ENCODE measurements at regions not wholly inside any gene's neighbourhood (a gene's known extent, or its start where the extent isn't known, plus 50 kb on each side); places are given as distances from the start of the nearest gene placed in this dataset.
A peak's percentile ranks its signal among the peaks of the same experiment; 100 is the strongest.

- H3K4me3 ChIP-seq (ENCODE audit: low read depth, low read length) = no peak overlapping the region
- TF ChIP-seq, protein P1, sequence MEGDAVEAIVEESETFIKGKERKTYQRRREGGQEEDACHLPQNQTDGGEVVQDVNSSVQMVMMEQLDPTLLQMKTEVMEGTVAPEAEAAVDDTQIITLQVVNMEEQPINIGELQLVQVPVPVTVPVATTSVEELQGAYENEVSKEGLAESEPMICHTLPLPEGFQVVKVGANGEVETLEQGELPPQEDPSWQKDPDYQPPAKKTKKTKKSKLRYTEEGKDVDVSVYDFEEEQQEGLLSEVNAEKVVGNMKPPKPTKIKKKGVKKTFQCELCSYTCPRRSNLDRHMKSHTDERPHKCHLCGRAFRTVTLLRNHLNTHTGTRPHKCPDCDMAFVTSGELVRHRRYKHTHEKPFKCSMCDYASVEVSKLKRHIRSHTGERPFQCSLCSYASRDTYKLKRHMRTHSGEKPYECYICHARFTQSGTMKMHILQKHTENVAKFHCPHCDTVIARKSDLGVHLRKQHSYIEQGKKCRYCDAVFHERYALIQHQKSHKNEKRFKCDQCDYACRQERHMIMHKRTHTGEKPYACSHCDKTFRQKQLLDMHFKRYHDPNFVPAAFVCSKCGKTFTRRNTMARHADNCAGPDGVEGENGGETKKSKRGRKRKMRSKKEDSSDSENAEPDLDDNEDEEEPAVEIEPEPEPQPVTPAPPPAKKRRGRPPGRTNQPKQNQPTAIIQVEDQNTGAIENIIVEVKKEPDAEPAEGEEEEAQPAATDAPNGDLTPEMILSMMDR (IDR thresholded peaks at IDR 0.05; ENCODE audit: low read depth, low read length) = no peak
- H3K36me3 ChIP-seq = no peaks in the 10 kb centered on the region
- DNase-seq = no peak
- H3K27ac ChIP-seq = no peak overlapping the region
- no peaks in the 10 kb centered on the region for H3K27me3 ChIP-seq (ENCODE audit: insufficient read depth, low read depth, severe bottlenecking)
- H3K9me3 ChIP-seq (ENCODE audit: severe bottlenecking) = peaks cover 5% of the 10 kb centered on the region
Observed at GRCh38 chr1:57696043-57696442, 272.2 kb upstream of the DAB1 start.

- TF ChIP-seq, protein P1 (IDR thresholded peaks at IDR 0.05; ENCODE audit: low read depth, low read length) = no peak
Observed at GRCh38 chr1:57686306-57686705, 262.4 kb upstream of the DAB1 start.

GRCh38 chr1:57683037-57683942 is 259.4 kb upstream of the DAB1 start:
- TF ChIP-seq, protein P1 (IDR thresholded peaks at IDR 0.05; ENCODE audit: low read depth, low read length) = peak; percentile 51; the same call in 1 of the 2 replicates
- no peaks in the 10 kb centered on the region for H3K9me3 ChIP-seq (ENCODE audit: severe bottlenecking)
- no peak overlapping the region for H3K27ac ChIP-seq
- no peaks in the 10 kb centered on the region for H3K27me3 ChIP-seq (ENCODE audit: insufficient read depth, low read depth, severe bottlenecking)
- no peak overlapping the region for H3K4me3 ChIP-seq (ENCODE audit: low read depth, low read length)
- DNase-seq = peak; percentile 24
- H3K36me3 ChIP-seq = no peaks in the 10 kb centered on the region

More at GRCh38 chr1:57686306-57686705, 262.4 kb upstream of the DAB1 start:
- no peaks in the 10 kb centered on the region for H3K27me3 ChIP-seq (ENCODE audit: insufficient read depth, low read depth, severe bottlenecking)
- H3K27ac ChIP-seq = no peak overlapping the region
- DNase-seq = no peak
- no peaks in the 10 kb centered on the region for H3K36me3 ChIP-seq
- H3K4me3 ChIP-seq (ENCODE audit: low read depth, low read length) = no peak overlapping the region
- H3K9me3 ChIP-seq (ENCODE audit: severe bottlenecking) = no peaks in the 10 kb centered on the region

GRCh38 chr1:57678138-57678537 is 254.3 kb upstream of the DAB1 start:
- TF ChIP-seq, protein P1 (IDR thresholded peaks at IDR 0.05; ENCODE audit: low read depth, low read length) = no peak
- no peaks in the 10 kb centered on the region for H3K27me3 ChIP-seq (ENCODE audit: insufficient read depth, low read depth, severe bottlenecking)
- no peaks in the 10 kb centered on the region for H3K36me3 ChIP-seq
- H3K4me3 ChIP-seq (ENCODE audit: low read depth, low read length) = no peak overlapping the region
- no peak overlapping the region for H3K27ac ChIP-seq
- H3K9me3 ChIP-seq (ENCODE audit: severe bottlenecking) = no peaks in the 10 kb centered on the region
- no peak for DNase-seq

- H3K27me3 ChIP-seq (ENCODE audit: insufficient read depth, low read depth, severe bottlenecking) = no peaks in the 10 kb centered on the region
- no peak overlapping the region for H3K27ac ChIP-seq
Observed at GRCh38 chr1:57675776-57676175, 251.9 kb upstream of the DAB1 start.

More at GRCh38 chr1:57675776-57676175, 251.9 kb upstream of the DAB1 start:
- Histone ChIP-seq H3K9me3 (ENCODE audit: severe bottlenecking) (no peaks in the 10 kb centered on the region), H3K36me3 (no peaks in the 10 kb centered on the region), H3K4me3 (ENCODE audit: low read depth, low read length) (no peak overlapping the region)
- TF ChIP-seq, protein P1 (IDR thresholded peaks at IDR 0.05; ENCODE audit: low read depth, low read length) = no peak
- no peak for DNase-seq
